ENCODE measurements at regions not wholly inside any gene's neighbourhood (a gene's known extent, or its start where the extent isn't known, plus 50 kb on each side); places are given as distances from the start of the nearest gene placed in this dataset.

- no peak for DNase-seq
Measured at GRCh38 chr17:55632893-55633292, 89.8 kb downstream of the TMEM100 start.

- no peak for DNase-seq
Measured at GRCh38 chr17:55632236-55632635, 90.4 kb downstream of the TMEM100 start.

GRCh38 chr17:55629995-55630394 lies 92.7 kb downstream of the TMEM100 start:
- DNase-seq, result no peak

GRCh38 chr17:55625521-55625920 lies 97.1 kb downstream of the TMEM100 start:
- no peak for DNase-seq

GRCh38 chr17:55624772-55625433 lies 97.8 kb downstream of the TMEM100 start:
- no peak for DNase-seq

- no peak for DNase-seq
Measured at GRCh38 chr17:55622547-55622946, 100.1 kb downstream of the TMEM100 start.

GRCh38 chr17:55620945-55621344 lies 101.7 kb downstream of the TMEM100 start:
- DNase-seq, result no peak

- no peak for DNase-seq
Measured at GRCh38 chr17:55620023-55620422, 102.6 kb downstream of the TMEM100 start.

- DNase-seq, result no peak
Measured at GRCh38 chr17:55617441-55617840, 105.2 kb downstream of the TMEM100 start.

GRCh38 chr17:55614061-55614460 lies 102.8 kb upstream of the SMIM36 start:
- DNase-seq, result no peak

GRCh38 chr17:55612691-55613141 lies 101.5 kb upstream of the SMIM36 start:
- DNase-seq, result no peak

- DNase-seq, result no peak
Measured at GRCh38 chr17:55607731-55608341, 96.6 kb upstream of the SMIM36 start.

- DNase-seq, result no peak
Measured at GRCh38 chr17:55606488-55606815, 95.2 kb upstream of the SMIM36 start.

- no peak for DNase-seq
Measured at GRCh38 chr17:55605705-55606487, 94.6 kb upstream of the SMIM36 start.

- peak; percentile 45 for DNase-seq
Measured at GRCh38 chr17:55601874-55602364, 90.7 kb upstream of the SMIM36 start.

GRCh38 chr17:55598495-55598894 lies 87.2 kb upstream of the SMIM36 start:
- no peak for DNase-seq

- no peak for DNase-seq
Measured at GRCh38 chr17:55588446-55589242, 77.4 kb upstream of the SMIM36 start.

- no peak for DNase-seq
Measured at GRCh38 chr17:55587608-55588139, 76.4 kb upstream of the SMIM36 start.

- peak; percentile 9 for DNase-seq
Measured at GRCh38 chr17:55585629-55586028, 74.4 kb upstream of the SMIM36 start.

GRCh38 chr17:55584861-55585260 lies 73.6 kb upstream of the SMIM36 start:
- DNase-seq, result no peak

- no peak for DNase-seq
Measured at GRCh38 chr17:55584055-55584685, 72.9 kb upstream of the SMIM36 start.

GRCh38 chr17:55582897-55583296 lies 71.6 kb upstream of the SMIM36 start:
- no peak for DNase-seq

All from CD4-positive, alpha-beta T cell treated with Interleukin-10 for 1 hour (primary cell).